ENCODE measurements at regions not wholly inside any gene's neighbourhood (a gene's known extent, or its start where the extent isn't known, plus 50 kb on each side); places are given as distances from the start of the nearest gene placed in this dataset.

DNA sequence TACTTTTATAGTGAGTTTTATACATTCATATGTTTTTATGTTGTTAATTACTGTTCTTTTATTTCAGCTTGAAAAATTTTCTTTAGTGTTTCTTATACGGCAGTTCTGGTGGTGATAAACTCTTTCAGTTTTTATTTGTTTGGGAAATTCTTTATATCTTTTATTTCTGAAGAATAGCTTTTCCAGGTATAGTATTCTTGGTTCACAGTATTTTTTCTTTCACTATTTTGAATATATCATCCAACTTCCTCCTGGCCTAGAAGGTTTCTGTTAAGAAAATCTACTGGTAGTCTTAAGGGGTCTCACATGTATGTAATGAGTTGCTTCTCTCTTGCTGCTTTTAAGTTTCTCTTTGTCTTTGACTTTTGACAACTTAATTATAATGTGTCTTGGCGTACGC, 79.4 kb downstream of the NXNL2 start:
- Histone ChIP-seq H4K20me1 (ENCODE audit: insufficient read depth, low read length) (no peaks in the 10 kb centered on the region), H2AFZ (ENCODE audit: low read length) (no peak overlapping the region), H3K9me3 (ENCODE audit: low read length) (0 out of 2 replicates have a peak, but pooled peaks cover 4% of the 10 kb centered on the region), H3K36me3 (ENCODE audit: insufficient read depth, low read length) (no peaks in the 10 kb centered on the region), H3K9me2 (ENCODE audit: low read depth, low read length) (no peaks in the 10 kb centered on the region), H3K9ac (ENCODE audit: low read length) (no peak overlapping the region), H3K4me2 (ENCODE audit: low read length) (no peak overlapping the region), H3K4me1 (ENCODE audit: insufficient read depth, low read length, severe bottlenecking) (no peaks in the 10 kb centered on the region), H3F3A (ENCODE audit: insufficient read depth, low read length) (no peaks in the 10 kb centered on the region), H3K27me3 (ENCODE audit: insufficient read depth, low read length) (no peaks in the 10 kb centered on the region), H3K27ac (ENCODE audit: low read depth, low read length, poor library complexity, severe bottlenecking) (no peak overlapping the region), H3K79me2 (ENCODE audit: insufficient read depth, low read length) (no peaks in the 10 kb centered on the region), H3K4me3 (ENCODE audit: low read depth, low read length, poor library complexity, severe bottlenecking) (no peak overlapping the region)
- no peak for TF ChIP-seq EZH2 (IDR thresholded peaks at IDR 0.05; ENCODE audit: borderline replicate concordance, low read length)
- TF ChIP-seq, protein P1, sequence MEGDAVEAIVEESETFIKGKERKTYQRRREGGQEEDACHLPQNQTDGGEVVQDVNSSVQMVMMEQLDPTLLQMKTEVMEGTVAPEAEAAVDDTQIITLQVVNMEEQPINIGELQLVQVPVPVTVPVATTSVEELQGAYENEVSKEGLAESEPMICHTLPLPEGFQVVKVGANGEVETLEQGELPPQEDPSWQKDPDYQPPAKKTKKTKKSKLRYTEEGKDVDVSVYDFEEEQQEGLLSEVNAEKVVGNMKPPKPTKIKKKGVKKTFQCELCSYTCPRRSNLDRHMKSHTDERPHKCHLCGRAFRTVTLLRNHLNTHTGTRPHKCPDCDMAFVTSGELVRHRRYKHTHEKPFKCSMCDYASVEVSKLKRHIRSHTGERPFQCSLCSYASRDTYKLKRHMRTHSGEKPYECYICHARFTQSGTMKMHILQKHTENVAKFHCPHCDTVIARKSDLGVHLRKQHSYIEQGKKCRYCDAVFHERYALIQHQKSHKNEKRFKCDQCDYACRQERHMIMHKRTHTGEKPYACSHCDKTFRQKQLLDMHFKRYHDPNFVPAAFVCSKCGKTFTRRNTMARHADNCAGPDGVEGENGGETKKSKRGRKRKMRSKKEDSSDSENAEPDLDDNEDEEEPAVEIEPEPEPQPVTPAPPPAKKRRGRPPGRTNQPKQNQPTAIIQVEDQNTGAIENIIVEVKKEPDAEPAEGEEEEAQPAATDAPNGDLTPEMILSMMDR (IDR thresholded peaks at IDR 0.05; ENCODE audit: low read length) = no peak

DNA sequence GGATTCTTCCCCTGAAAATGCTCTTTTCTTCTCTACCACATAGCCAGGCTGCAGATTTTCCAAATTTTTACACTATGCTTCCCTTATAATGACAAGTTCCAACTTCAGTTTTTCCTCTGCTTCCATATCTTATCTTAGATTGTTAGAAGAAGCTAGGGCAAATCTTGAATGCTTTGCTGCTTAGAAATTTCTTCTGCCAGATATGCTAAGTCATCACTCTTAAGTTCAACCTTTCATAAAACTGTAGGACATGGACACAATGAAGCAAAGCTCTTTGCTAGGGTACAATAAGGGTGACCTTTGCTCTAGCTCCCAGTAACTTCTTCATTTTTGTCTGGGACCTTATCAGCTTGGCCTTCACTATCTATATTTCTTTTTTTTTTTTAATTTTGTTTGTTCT, 88.7 kb downstream of the NXNL2 start:
- H3K27ac ChIP-seq (ENCODE audit: low read depth, low read length, poor library complexity, severe bottlenecking) = no peak overlapping the region
- no peaks in the 10 kb centered on the region for H4K20me1 ChIP-seq (ENCODE audit: insufficient read depth, low read length)
- no peak overlapping the region for H3K4me2 ChIP-seq (ENCODE audit: low read length)
- no peak overlapping the region for H3K9ac ChIP-seq (ENCODE audit: low read length)
- no peak for TF ChIP-seq EZH2 (IDR thresholded peaks at IDR 0.05; ENCODE audit: borderline replicate concordance, low read length)
- TF ChIP-seq, protein P1 (IDR thresholded peaks at IDR 0.05; ENCODE audit: low read length) = no peak
- no peaks in the 10 kb centered on the region for H3K79me2 ChIP-seq (ENCODE audit: insufficient read depth, low read length)
- 0 out of 2 replicates have a peak, but pooled peaks cover 2% of the 10 kb centered on the region for H3K9me3 ChIP-seq (ENCODE audit: low read length)
- no peak overlapping the region for H3K4me3 ChIP-seq (ENCODE audit: low read depth, low read length, poor library complexity, severe bottlenecking)
- no peaks in the 10 kb centered on the region for H3K36me3 ChIP-seq (ENCODE audit: insufficient read depth, low read length)
- no peaks in the 10 kb centered on the region for H3K27me3 ChIP-seq (ENCODE audit: insufficient read depth, low read length)
- H3K4me1 ChIP-seq (ENCODE audit: insufficient read depth, low read length, severe bottlenecking) = no peaks in the 10 kb centered on the region
- H2AFZ ChIP-seq (ENCODE audit: low read length) = no peak overlapping the region
- H3F3A ChIP-seq (ENCODE audit: insufficient read depth, low read length) = no peaks in the 10 kb centered on the region
- no peaks in the 10 kb centered on the region for H3K9me2 ChIP-seq (ENCODE audit: low read depth, low read length)

DNA sequence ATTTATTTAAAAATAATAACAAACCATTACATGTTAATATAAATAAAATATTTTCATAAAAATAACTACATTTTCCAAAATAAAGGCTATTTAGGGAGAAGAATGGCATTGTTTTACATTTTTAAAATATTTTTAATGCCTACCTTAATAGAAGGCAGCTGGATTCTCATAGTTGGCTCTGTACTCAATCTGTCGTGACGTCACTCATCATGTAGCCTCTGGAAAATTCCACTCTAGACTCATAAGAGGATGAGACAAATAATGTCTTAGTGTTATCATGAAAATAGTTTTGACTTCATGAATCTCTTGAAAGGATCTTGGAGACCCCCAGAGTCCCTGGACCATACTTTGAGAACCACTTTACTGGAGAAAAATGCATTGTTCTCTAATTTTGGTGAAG, 93.1 kb downstream of the NXNL2 start:
- Histone ChIP-seq H3K79me2 (ENCODE audit: insufficient read depth, low read length) (no peaks in the 10 kb centered on the region), H3K9ac (ENCODE audit: low read length) (no peak overlapping the region), H4K20me1 (ENCODE audit: insufficient read depth, low read length) (no peaks in the 10 kb centered on the region), H3K36me3 (ENCODE audit: insufficient read depth, low read length) (no peaks in the 10 kb centered on the region), H3F3A (ENCODE audit: insufficient read depth, low read length) (no peaks in the 10 kb centered on the region), H3K4me1 (ENCODE audit: insufficient read depth, low read length, severe bottlenecking) (no peaks in the 10 kb centered on the region), H2AFZ (ENCODE audit: low read length) (no peak overlapping the region), H3K9me2 (ENCODE audit: low read depth, low read length) (no peaks in the 10 kb centered on the region), H3K27me3 (ENCODE audit: insufficient read depth, low read length) (no peaks in the 10 kb centered on the region), H3K4me2 (ENCODE audit: low read length) (no peak overlapping the region), H3K4me3 (ENCODE audit: low read depth, low read length, poor library complexity, severe bottlenecking) (no peak overlapping the region), H3K27ac (ENCODE audit: low read depth, low read length, poor library complexity, severe bottlenecking) (no peak overlapping the region), H3K9me3 (ENCODE audit: low read length) (0 out of 2 replicates have a peak, but pooled peaks cover 2% of the 10 kb centered on the region)
- no peak for TF ChIP-seq EZH2 (IDR thresholded peaks at IDR 0.05; ENCODE audit: borderline replicate concordance, low read length)
- TF ChIP-seq, protein P1 (IDR thresholded peaks at IDR 0.05; ENCODE audit: low read length) = no peak

All from OCI-LY1 (cell line).